GM12878 (cell line): ENCODE measurements at regions not wholly inside any gene's neighbourhood (a gene's known extent, or its start where the extent isn't known, plus 50 kb on each side); places are given as distances from the start of the nearest gene placed in this dataset.

Experiments
- ATAC-seq: fragments of 200-7000 bp; cut with Tn5 transposase; 3 replicates; pipeline ENCODE4 v1.9.1; 2020; ENCODE audit warnings: mild to moderate bottlenecking, moderate library complexity
- BruUV-seq: library from RNA; stranded (reverse); fragments of 400-500 nt; replicated peaks from 2 replicates; lab custom pipeline; 2021; lab: Mats Ljungman, UMichigan
- CTCF ChIA-PET: fragments of 300-600 bp; sonication (Branson Sonifier 250); formaldehyde crosslinking; extraction: SDS; loops from one replicate; lab custom pipeline; 2021; ENCODE audit warnings: inconsistent platforms; lab: Yijun Ruan, JAX
- POLR2A ChIA-PET: fragments of 350-600 bp; formaldehyde crosslinking; extraction: SDS; loops from one replicate; lab custom pipeline; 2021; ENCODE audit warnings: inconsistent platforms; lab: Charles Lee
- RAD21 ChIA-PET: fragments of 300-600 bp; sonication (Branson Sonifier 250); formaldehyde crosslinking; loops from one replicate; lab custom pipeline; 2023; ENCODE audit warnings: antibody characterized with exemption; ENCODE audit not compliant: unreplicated experiment; lab: Charles Lee
- SMC1A ChIA-PET: fragments of 300-600 bp; sonication (Branson Sonifier 250); formaldehyde crosslinking; loops from one replicate; lab custom pipeline; 2023; ENCODE audit not compliant: unreplicated experiment, uncharacterized antibody; lab: Charles Lee
- DNase-seq: peaks from one replicate; pipeline ENCODE4 v3.0.0-alpha.2; 2011; ENCODE audit warnings: low read depth, low spot score
- FAIRE-seq: peaks from 3 replicates; lab custom pipeline; 2011; peaks lifted over from hg19 to GRCh38; lab: Jason Lieb, UNC
- H2AFZ ChIP-seq: 2 replicates; pipeline ENCODE4 v1.6.0; 2011; ENCODE audit warnings: low read depth, low read length, control low read depth; ENCODE audit not compliant: control insufficient read depth
- H3K27ac ChIP-seq: 2 replicates; pipeline ENCODE4 v1.5.1; 2011; ENCODE audit warnings: control low read depth; ENCODE audit not compliant: control insufficient read depth, insufficient read depth
- H3K27me3 ChIP-seq, 2 experiments: replicated peaks in 1 of 2; 2 replicates each; pipeline versions ENCODE4 v1.6.0 to v1.6.1; 2011; ENCODE audit warnings: low read length in 1 of 2; ENCODE audit not compliant: control insufficient read depth in 2 of 2, insufficient read depth in 2 of 2
- H3K36me3 ChIP-seq, 2 experiments: 2 replicates each; pipeline ENCODE4 v1.5.1; 2011; ENCODE audit warnings: low read length in 1 of 2; ENCODE audit not compliant: control insufficient read depth in 2 of 2, insufficient read depth in 2 of 2
- H3K4me1 ChIP-seq: 2 replicates; pipeline ENCODE4 v1.6.1; 2011; ENCODE audit warnings: mild to moderate bottlenecking, low read length, moderate library complexity, mixed read lengths; ENCODE audit not compliant: control insufficient read depth, insufficient read depth
- H3K4me2 ChIP-seq: 2 replicates; pipeline ENCODE4 v1.6.0; 2011; ENCODE audit warnings: control low read depth; ENCODE audit not compliant: control insufficient read depth, insufficient read depth
- H3K4me3 ChIP-seq: fragments of 200-600 bp; sonication (generic); 2 replicates; pipeline ENCODE4 v1.5.1; 2016
- H3K79me2 ChIP-seq: 2 replicates; pipeline ENCODE4 v1.6.0; 2011; ENCODE audit warnings: low read length; ENCODE audit not compliant: control insufficient read depth, insufficient read depth
- H3K9ac ChIP-seq: 2 replicates; pipeline ENCODE4 v1.8.0; 2011; ENCODE audit warnings: low read length, control low read depth, mixed read lengths; ENCODE audit not compliant: control insufficient read depth, insufficient read depth
- H3K9me3 ChIP-seq: replicated peaks from 3 replicates; pipeline ENCODE4 v1.5.1; 2011; ENCODE audit warnings: mild to moderate bottlenecking, low read length; ENCODE audit not compliant: control insufficient read depth, insufficient read depth
- H4K20me1 ChIP-seq: 2 replicates; pipeline ENCODE4 v1.6.0; 2011; ENCODE audit not compliant: control insufficient read depth, insufficient read depth
- ETV6 ChIP-seq, 2 experiments: fragments of 450-650 bp in 1 of 2; IDR thresholded peaks in 1 of 2; conservative IDR thresholded peaks in 1 of 2; 2 replicates each; pipeline ENCODE4 v1.6.1; 2014; ENCODE audit warnings: antibody characterized with exemption in 1 of 2, borderline replicate concordance in 1 of 2, low read depth in 1 of 2, mild to moderate bottlenecking in 1 of 2, moderate library complexity in 1 of 2
- JUND ChIP-seq: IDR thresholded peaks from 2 replicates; pipeline ENCODE4 v1.6.1; 2012; ENCODE audit warnings: low read depth, mild to moderate bottlenecking, low read length, improper control_type of control experiment, moderate library complexity
- LARP7 ChIP-seq: fragments of 450-650 bp; IDR thresholded peaks from 2 replicates; pipeline ENCODE4 v1.6.1; 2017; ENCODE audit warnings: mild to moderate bottlenecking
- MLLT1 ChIP-seq: fragments of 450-650 bp; IDR thresholded peaks from 2 replicates; pipeline ENCODE4 v1.6.1; 2016; ENCODE audit warnings: mild to moderate bottlenecking
- ZBTB40 ChIP-seq: fragments of 450-650 bp; IDR thresholded peaks from 2 replicates; pipeline ENCODE4 v1.6.1; 2016; ENCODE audit warnings: mild to moderate bottlenecking, moderate library complexity, borderline replicate concordance
- WGBS: methylation state at CpG from one replicate; pipeline ENCODE4 v1.1.6; 2016; ENCODE audit warnings: low lambda C conversion rate; ENCODE audit not compliant: insufficient replicate concordance, insufficient coverage; ENCODE audit errors: missing lambda C conversion rate; 5-methylcytosine and 5-hydroxymethylcytosine counted together
- in situ Hi-C: fragments of 300-500 bp; cut with MboI; formaldehyde crosslinking; loops from 9 replicates; pipeline ENCODE4 v1.14.3; 2018; ENCODE audit warnings: mixed read lengths
- intact Hi-C: fragments of 100-400 bp; cut with micrococcal nuclease; formaldehyde crosslinking; loops from one replicate; pipeline ENCODE4 v1.14.2; 2022; ENCODE audit not compliant: unreplicated experiment

DNA sequence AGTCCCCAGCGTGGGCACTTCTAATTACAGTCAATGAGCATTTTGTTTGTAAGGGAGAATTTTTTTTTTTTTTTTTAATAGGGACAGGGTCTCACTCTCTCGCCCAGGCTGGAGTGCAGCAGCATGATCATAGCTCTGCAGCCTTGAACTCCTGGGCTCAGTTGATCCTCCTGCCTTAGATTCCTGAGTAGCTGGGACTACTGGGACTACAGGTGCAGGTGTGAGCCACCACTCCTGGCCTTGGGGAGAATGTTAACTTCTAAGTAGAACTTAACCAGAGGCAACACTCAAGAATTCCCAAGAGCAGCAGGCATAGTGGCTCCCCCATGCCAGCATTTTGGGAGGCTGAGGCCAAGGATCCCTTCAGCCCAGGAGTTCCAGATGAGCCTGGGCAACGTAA, 52.9 kb upstream of the ZNF217 start:
- BruUV-seq: no TSS peak

GRCh38 chr20:53645582-53645897, 51.9 kb upstream of the ZNF217 start:
- 94% methylated on average over 2 of the region's 2 CpGs for WGBS
- intact Hi-C loops: no loop called here
- RAD21 ChIA-PET: interaction anchor here (0.9 to 1.9 kb wide), 6 partner anchors 15 to 95 kb away, joined by 3 to 8 read pairs (median 4); no protein-coding TSS in a partner anchor
- Histone ChIP-seq H3K36me3 (no peaks in the 10 kb centered on the region), H3K9ac (no peak overlapping the region), H4K20me1 (no peaks in the 10 kb centered on the region), H3K27ac (no peak overlapping the region), H3K9me3 (no peaks in the 10 kb centered on the region), H3K4me2 (no peak overlapping the region), H3K27me3 (no peaks in the 10 kb centered on the region), H2AFZ (no peak overlapping the region), H3K79me2 (no peaks in the 10 kb centered on the region), H3K4me1 (peaks cover 15% of the 10 kb centered on the region), H3K4me3 (no peak overlapping the region)
- CTCF ChIA-PET: interaction anchor here (1.3 kb wide), 1 partner anchor 23 kb away, joined by 4 read pairs; no protein-coding TSS in a partner anchor
- TF ChIP-seq MLLT1 (no peak), ETV6 (conservative IDR thresholded peaks at IDR 0.05 in 1 of 2, IDR thresholded peaks at IDR 0.05 in 1 of 2; ENCODE audit: borderline replicate concordance in 1 of 2, low read depth in 1 of 2) (peak in 1 of 2 experiments; percentile 52; a peak in 1 of 4 replicates), LARP7 (no peak), ZBTB40 (peak; percentile 4; the same call in 1 of the 2 replicates)
- in situ Hi-C loops: no loop called here
- no peak for FAIRE-seq
- SMC1A ChIA-PET: interaction anchor here (0.8 to 4.3 kb wide), 11 partner anchors 11 to 103 kb away, joined by 3 to 21 read pairs (median 4); no protein-coding TSS in a partner anchor
- ATAC-seq: no peak
- DNase-seq: no peak
- no TSS peak for BruUV-seq
- POLR2A ChIA-PET: interaction anchor here (0.5 to 1.3 kb wide), 6 partner anchors 8 to 49 kb away, joined by 3 to 11 read pairs (median 3); no protein-coding TSS in a partner anchor

More for the DNA sequence above, 52.9 kb upstream of the ZNF217 start:
- intact Hi-C loops: no loop called here
- Histone ChIP-seq H3K4me1 (peaks cover 15% of the 10 kb centered on the region), H3K27ac (no peak overlapping the region), H4K20me1 (no peaks in the 10 kb centered on the region), H2AFZ (no peak overlapping the region), H3K4me2 (no peak overlapping the region), H3K9me3 (no peaks in the 10 kb centered on the region), H3K36me3 (no peaks in the 10 kb centered on the region), H3K27me3 (no peaks in the 10 kb centered on the region), H3K9ac (no peak overlapping the region), H3K79me2 (no peaks in the 10 kb centered on the region), H3K4me3 (no peak overlapping the region)
- TF ChIP-seq ETV6 (conservative IDR thresholded peaks at IDR 0.05 in 1 of 2, IDR thresholded peaks at IDR 0.05 in 1 of 2; ENCODE audit: borderline replicate concordance in 1 of 2, low read depth in 1 of 2) (peak in 1 of 2 experiments; percentile 16; a peak in 1 of 4 replicates), JUND (no peak)
- ATAC-seq (no peak), FAIRE-seq (no peak), DNase-seq (no peak)
- ChIA-PET CTCF (interaction anchor here (0.6 to 1.3 kb wide), 5 partner anchors 12 to 44 kb away, joined by 3 to 4 read pairs (median 3); no protein-coding TSS in a partner anchor), POLR2A (interaction anchor here (0.6 to 1.3 kb wide), 3 partner anchors 35 to 230 kb away, joined by 3 read pairs; no protein-coding TSS in a partner anchor), SMC1A (interaction anchor here (0.6 to 2.2 kb wide), 9 partner anchors 10 to 270 kb away, joined by 3 to 12 read pairs (median 4); no protein-coding TSS in a partner anchor), RAD21 (interaction anchor here (0.6 to 1.9 kb wide), 8 partner anchors 14 to 293 kb away, joined by 3 to 8 read pairs (median 3); no protein-coding TSS in a partner anchor)
- in situ Hi-C loops: no loop called here
- 95% methylated on average over 3 of the region's 3 CpGs for WGBS
